Effector memory CD4-positive, alpha-beta T cell (primary cell): ENCODE measurements at regions not wholly inside any gene's neighbourhood (a gene's known extent, or its start where the extent isn't known, plus 50 kb on each side); places are given as distances from the start of the nearest gene placed in this dataset.

ENCODE experiments used
- DNase-seq, 3 donors: peaks; one replicate each; pipeline ENCODE4 v3.0.0-alpha.2; 2020
- H3K27ac ChIP-seq: 2 replicates; pipeline ENCODE4 v1.7.0; 2013; ENCODE audit warnings: mild to moderate bottlenecking, low read length, moderate library complexity; ENCODE audit not compliant: insufficient read depth, poor library complexity, severe bottlenecking
- H3K27me3 ChIP-seq: replicated peaks from 2 replicates; pipeline ENCODE4 v1.7.0; 2013; ENCODE audit warnings: mild to moderate bottlenecking, low read length; ENCODE audit not compliant: insufficient read depth, control insufficient read depth, poor library complexity, severe bottlenecking
- H3K36me3 ChIP-seq: 2 replicates; pipeline ENCODE4 v1.7.0; 2013; ENCODE audit warnings: mild to moderate bottlenecking, low read length, moderate library complexity; ENCODE audit not compliant: control insufficient read depth, insufficient read depth
- H3K4me1 ChIP-seq: 2 replicates; pipeline ENCODE4 v1.7.0; 2013; ENCODE audit warnings: low read length, mild to moderate bottlenecking; ENCODE audit not compliant: control insufficient read depth, insufficient read depth, poor library complexity, severe bottlenecking
- H3K4me3 ChIP-seq: 2 replicates; pipeline ENCODE4 v1.7.0; 2013; ENCODE audit warnings: low read length, low read depth, mild to moderate bottlenecking; ENCODE audit not compliant: insufficient read depth, poor library complexity, severe bottlenecking
- H3K9me3 ChIP-seq: 2 replicates; pipeline ENCODE4 v1.7.0; 2013; ENCODE audit warnings: mild to moderate bottlenecking, low read length, moderate library complexity; ENCODE audit not compliant: control insufficient read depth

GRCh38 chr6:135780326-135780725 lies 71.2 kb upstream of the PDE7B start:
- no peak for DNase-seq
- no peaks in the 10 kb centered on the region for H3K4me1 ChIP-seq
- no peak overlapping the region for H3K4me3 ChIP-seq
- H3K27ac ChIP-seq = no peak overlapping the region
- no peaks in the 10 kb centered on the region for H3K27me3 ChIP-seq
- H3K36me3 ChIP-seq = no peaks in the 10 kb centered on the region
- no peaks in the 10 kb centered on the region for H3K9me3 ChIP-seq

- Histone ChIP-seq H3K4me1 (no peaks in the 10 kb centered on the region), H3K27ac (no peak overlapping the region), H3K4me3 (no peak overlapping the region), H3K27me3 (no peaks in the 10 kb centered on the region), H3K36me3 (no peaks in the 10 kb centered on the region), H3K9me3 (no peaks in the 10 kb centered on the region)
- no peak for DNase-seq
These were observed 69.0 kb upstream of the PDE7B start for GRCh38 chr6:135782546-135782945.

- DNase-seq = no peak
- Histone ChIP-seq H3K4me1 (no peaks in the 10 kb centered on the region), H3K36me3 (no peaks in the 10 kb centered on the region), H3K27me3 (no peaks in the 10 kb centered on the region), H3K9me3 (no peaks in the 10 kb centered on the region), H3K27ac (no peak overlapping the region), H3K4me3 (no peak overlapping the region)
These were observed 67.0 kb upstream of the PDE7B start for GRCh38 chr6:135784507-135784906.

- H3K9me3 ChIP-seq = no peaks in the 10 kb centered on the region
- H3K27me3 ChIP-seq = no peaks in the 10 kb centered on the region
- H3K4me3 ChIP-seq = no peak overlapping the region
- no peaks in the 10 kb centered on the region for H3K4me1 ChIP-seq
- no peak for DNase-seq
- no peaks in the 10 kb centered on the region for H3K36me3 ChIP-seq
- H3K27ac ChIP-seq = no peak overlapping the region
These were observed 62.0 kb upstream of the PDE7B start for GRCh38 chr6:135789375-135790050.

GRCh38 chr6:135791441-135791840 lies 60.1 kb upstream of the PDE7B start:
- H3K4me3 ChIP-seq = no peak overlapping the region
- H3K27me3 ChIP-seq = no peaks in the 10 kb centered on the region
- DNase-seq = no peak
- no peaks in the 10 kb centered on the region for H3K9me3 ChIP-seq
- no peaks in the 10 kb centered on the region for H3K36me3 ChIP-seq
- no peak overlapping the region for H3K27ac ChIP-seq
- no peaks in the 10 kb centered on the region for H3K4me1 ChIP-seq

- Histone ChIP-seq H3K4me3 (no peak overlapping the region), H3K9me3 (no peaks in the 10 kb centered on the region), H3K27me3 (no peaks in the 10 kb centered on the region), H3K4me1 (no peaks in the 10 kb centered on the region), H3K27ac (no peak overlapping the region), H3K36me3 (no peaks in the 10 kb centered on the region)
- DNase-seq = no peak
These were observed 54.7 kb upstream of the PDE7B start for GRCh38 chr6:135796643-135797305.

- no peaks in the 10 kb centered on the region for H3K9me3 ChIP-seq
- no peaks in the 10 kb centered on the region for H3K36me3 ChIP-seq
- no peak overlapping the region for H3K27ac ChIP-seq
- no peaks in the 10 kb centered on the region for H3K27me3 ChIP-seq
- no peak overlapping the region for H3K4me3 ChIP-seq
- no peak for DNase-seq
- H3K4me1 ChIP-seq = no peaks in the 10 kb centered on the region
These were observed 54.1 kb upstream of the PDE7B start for GRCh38 chr6:135797361-135797760.

- Histone ChIP-seq H3K9me3 (no peaks in the 10 kb centered on the region), H3K4me3 (no peak overlapping the region), H3K36me3 (no peaks in the 10 kb centered on the region), H3K27ac (no peak overlapping the region), H3K27me3 (no peaks in the 10 kb centered on the region), H3K4me1 (no peaks in the 10 kb centered on the region)
- no peak for DNase-seq
These were observed 52.6 kb upstream of the PDE7B start for GRCh38 chr6:135798751-135799515.
